AG10803 (cell line): ENCODE measurements at regions not wholly inside any gene's neighbourhood (a gene's known extent, or its start where the extent isn't known, plus 50 kb on each side); places are given as distances from the start of the nearest gene placed in this dataset.
A peak's percentile ranks its signal among the peaks of the same experiment; 100 is the strongest.

ENCODE experiments used
- DNase-seq: peaks from one replicate; pipeline ENCODE4 v3.0.0; 2010; ENCODE audit warnings: low read depth
- H3K4me3 ChIP-seq: 2 replicates; pipeline ENCODE4 v1.5.1; 2011; ENCODE audit warnings: mild to moderate bottlenecking, low read length, control low read depth
- TF ChIP-seq, protein P1 (sequence below): conservative IDR thresholded peaks from 2 replicates; pipeline ENCODE4 v1.5.1; 2011; ENCODE audit warnings: mild to moderate bottlenecking, low read length, control low read depth, inconsistent platforms

DNA sequence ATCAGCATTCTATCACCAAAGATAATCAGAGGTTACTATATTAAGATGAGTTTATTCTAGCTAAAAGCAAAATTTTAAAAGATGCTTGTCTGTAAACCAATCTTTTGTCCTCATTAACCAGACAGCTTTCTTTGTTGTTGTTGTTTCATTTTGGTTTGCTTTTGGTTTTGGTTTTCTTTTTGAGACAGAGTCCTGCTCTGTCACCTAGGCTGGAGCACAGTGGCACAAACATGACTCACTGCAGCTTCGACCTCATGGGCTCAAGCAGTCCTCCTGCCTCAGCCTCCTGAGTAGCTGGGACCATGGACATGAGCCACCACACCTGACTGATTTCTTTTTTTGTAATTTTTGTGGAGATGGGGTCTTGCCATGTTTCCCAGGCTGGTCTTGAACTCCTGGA is 102.9 kb downstream of the COX18 start:
- no peak for DNase-seq
- TF ChIP-seq, protein P1, sequence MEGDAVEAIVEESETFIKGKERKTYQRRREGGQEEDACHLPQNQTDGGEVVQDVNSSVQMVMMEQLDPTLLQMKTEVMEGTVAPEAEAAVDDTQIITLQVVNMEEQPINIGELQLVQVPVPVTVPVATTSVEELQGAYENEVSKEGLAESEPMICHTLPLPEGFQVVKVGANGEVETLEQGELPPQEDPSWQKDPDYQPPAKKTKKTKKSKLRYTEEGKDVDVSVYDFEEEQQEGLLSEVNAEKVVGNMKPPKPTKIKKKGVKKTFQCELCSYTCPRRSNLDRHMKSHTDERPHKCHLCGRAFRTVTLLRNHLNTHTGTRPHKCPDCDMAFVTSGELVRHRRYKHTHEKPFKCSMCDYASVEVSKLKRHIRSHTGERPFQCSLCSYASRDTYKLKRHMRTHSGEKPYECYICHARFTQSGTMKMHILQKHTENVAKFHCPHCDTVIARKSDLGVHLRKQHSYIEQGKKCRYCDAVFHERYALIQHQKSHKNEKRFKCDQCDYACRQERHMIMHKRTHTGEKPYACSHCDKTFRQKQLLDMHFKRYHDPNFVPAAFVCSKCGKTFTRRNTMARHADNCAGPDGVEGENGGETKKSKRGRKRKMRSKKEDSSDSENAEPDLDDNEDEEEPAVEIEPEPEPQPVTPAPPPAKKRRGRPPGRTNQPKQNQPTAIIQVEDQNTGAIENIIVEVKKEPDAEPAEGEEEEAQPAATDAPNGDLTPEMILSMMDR, result no peak
- no peak overlapping the region for H3K4me3 ChIP-seq

DNA sequence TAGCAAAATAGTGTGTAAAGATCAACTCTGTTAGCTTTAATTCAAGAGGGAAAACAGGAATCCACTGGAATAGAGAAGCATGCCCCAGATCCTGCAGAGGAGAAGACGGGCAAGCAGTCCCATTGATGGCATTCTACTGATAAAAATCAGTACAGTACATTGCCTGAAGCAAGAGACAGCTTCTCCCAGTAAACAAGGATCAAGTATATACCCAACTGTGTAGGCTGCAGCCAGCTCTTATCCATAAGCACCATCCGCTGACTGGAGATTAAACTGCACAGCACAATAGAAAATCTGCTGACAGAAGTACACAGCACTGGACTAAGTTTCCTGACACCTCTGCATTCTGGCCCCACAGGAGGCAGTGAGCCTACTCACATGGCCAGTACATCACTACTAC is 110.1 kb downstream of the COX18 start:
- TF ChIP-seq, protein P1, result no peak
- DNase-seq, result no peak

DNA sequence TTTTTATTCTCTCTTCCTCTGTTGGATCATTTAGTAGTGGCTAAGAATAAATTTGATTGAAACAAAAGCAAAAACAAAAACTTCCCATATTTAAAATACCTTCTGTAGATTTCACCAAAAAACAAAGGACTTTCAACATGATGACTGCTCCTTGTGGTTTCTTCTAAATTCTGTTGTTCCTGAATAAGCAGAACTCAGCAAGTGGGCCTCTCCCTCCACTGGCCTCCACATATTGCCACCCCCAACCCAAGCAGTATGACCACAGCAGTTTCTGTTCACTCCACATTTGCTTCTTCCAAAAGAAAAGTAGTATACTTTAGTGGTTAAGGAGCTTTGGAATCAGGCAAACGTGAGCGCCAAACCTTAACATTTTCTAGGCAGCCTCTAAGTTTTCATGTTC is 114.7 kb downstream of the COX18 start:
- no peak overlapping the region for H3K4me3 ChIP-seq
- TF ChIP-seq, protein P1, result no peak
- DNase-seq, result peak; percentile 38

More for the DNA sequence above, 110.1 kb downstream of the COX18 start:
- no peak overlapping the region for H3K4me3 ChIP-seq

DNA sequence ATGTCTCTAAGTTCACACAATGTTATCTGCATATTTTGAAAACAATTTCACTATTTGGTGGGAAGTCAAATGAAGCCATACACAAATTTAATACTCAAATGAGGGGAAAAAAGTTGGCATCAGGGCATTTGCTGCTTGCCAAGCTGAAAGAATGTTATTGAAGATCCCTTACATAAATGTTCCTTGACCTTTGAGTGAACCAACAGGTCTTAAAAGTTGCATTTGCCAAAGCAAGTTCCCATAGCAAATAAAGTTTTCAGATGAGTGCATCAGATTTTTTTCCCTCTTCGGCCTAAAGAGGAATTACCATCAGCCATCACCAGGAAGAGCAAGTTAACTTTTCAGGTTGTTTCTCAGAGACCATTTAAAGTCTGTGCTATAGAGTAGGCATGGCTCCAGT is 115.9 kb downstream of the COX18 start:
- no peak overlapping the region for H3K4me3 ChIP-seq
- TF ChIP-seq, protein P1, result no peak
- no peak for DNase-seq

DNA sequence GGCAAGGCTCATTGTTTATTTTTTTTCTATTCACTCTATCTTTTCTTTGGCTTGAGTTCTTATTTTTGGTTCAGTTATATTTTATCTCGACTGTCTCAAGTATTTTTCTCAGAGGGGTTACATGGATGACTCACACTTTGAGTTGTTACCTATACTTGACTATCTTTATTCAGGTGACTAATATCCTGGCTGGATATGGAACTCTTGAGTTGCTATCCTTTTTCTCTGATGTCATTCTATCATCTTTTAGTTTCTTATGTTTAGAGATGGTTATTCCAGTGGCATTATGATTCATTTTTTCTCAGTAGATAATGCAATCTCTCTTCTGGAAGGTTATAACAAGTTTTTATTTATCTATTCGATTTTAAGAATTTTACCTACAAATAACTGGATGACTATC is 117.9 kb downstream of the COX18 start:
- no peak overlapping the region for H3K4me3 ChIP-seq
- no peak for DNase-seq
- TF ChIP-seq, protein P1, result no peak

DNA sequence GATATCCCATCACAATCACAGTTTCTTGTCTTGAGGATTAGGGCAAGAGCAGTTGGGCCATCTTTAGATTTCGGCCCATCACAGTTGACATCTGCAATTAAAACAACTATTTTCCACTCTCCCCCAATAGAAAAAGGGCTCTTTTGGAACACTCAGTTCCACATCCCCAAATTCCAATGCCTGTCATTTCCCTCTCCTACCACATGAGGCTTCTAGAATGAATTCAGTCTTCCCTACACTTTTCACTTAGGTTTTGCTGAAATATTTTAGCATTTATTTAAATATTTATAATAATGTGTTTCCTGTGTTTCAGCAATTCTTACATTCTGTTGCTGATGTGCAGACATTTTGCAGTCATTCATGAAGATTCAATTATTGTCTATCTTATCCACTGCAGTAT is 118.4 kb downstream of the COX18 start:
- DNase-seq, result no peak
- H3K4me3 ChIP-seq, result no peak overlapping the region
- TF ChIP-seq, protein P1, result peak; percentile 38

DNA sequence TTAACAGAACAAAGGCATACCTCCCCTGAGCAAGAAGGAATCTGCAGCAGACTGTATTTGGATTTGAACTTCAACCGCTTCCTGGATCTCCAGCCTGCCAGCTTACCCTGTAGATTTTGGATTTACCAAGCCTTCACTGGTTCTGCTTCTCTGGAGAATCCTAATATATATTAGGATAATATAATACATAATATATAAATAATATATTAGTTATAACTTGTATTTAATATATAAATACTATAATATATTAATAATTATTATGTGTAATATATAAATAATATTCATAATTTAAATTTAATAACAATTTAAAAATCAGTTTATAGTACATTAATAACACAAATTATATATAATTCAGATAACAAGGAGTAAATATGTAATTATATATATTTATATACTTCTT is 121.4 kb downstream of the COX18 start:
- TF ChIP-seq, protein P1, result no peak
- H3K4me3 ChIP-seq, result no peak overlapping the region
- DNase-seq, result no peak
